Stimulated activated naive B cell treated with anti-CD40 and anti-IgM and Interleukin-4, amounts not matched to agents 10 μg/mL and 1 μg/mL and 100 μg/mL, for 72 hours (primary cell): ENCODE measurements at regions not wholly inside any gene's neighbourhood (a gene's known extent, or its start where the extent isn't known, plus 50 kb on each side); places are given as distances from the start of the nearest gene placed in this dataset.
"Not testable (repeated sequence)": the region's sequence is repeated elsewhere in the genome, so short reads cannot be mapped to it uniquely, and the experiment has no call there.

ENCODE experiments used
- ATAC-seq, 2 donors: fragments of 150-1000 bp; cut with Tn5 transposase; replicated peaks; 2 replicates each; pipeline ENCODE4 v1.10.0; 2021; ENCODE audit warnings: moderate library complexity in 1 of 2
- DNase-seq: peaks from one replicate; pipeline ENCODE4 v3.0.0; 2021
- H3K27ac Mint-ChIP-seq: one replicate; pipeline ENCODE4 v1.8.0; 2022; ENCODE audit warnings: mild to moderate bottlenecking, mixed read lengths
- H3K27me3 Mint-ChIP-seq, 2 donors: one replicate each; pipeline ENCODE4 v1.8.0; 2022; ENCODE audit warnings: mixed read lengths in 2 of 2
- H3K36me3 Mint-ChIP-seq, 2 donors: one replicate each; pipeline ENCODE4 v1.8.0; 2022; ENCODE audit warnings: mixed read lengths in 2 of 2, mild to moderate bottlenecking in 1 of 2
- H3K4me1 Mint-ChIP-seq, 2 donors: one replicate each; pipeline ENCODE4 v1.8.0; 2022; ENCODE audit warnings: mixed read lengths in 2 of 2, mild to moderate bottlenecking in 1 of 2
- H3K4me3 Mint-ChIP-seq, 2 donors: one replicate each; pipeline ENCODE4 v1.8.0; 2022; ENCODE audit warnings: mild to moderate bottlenecking in 2 of 2, mixed read lengths in 2 of 2, moderate library complexity in 1 of 2
- H3K9me3 Mint-ChIP-seq, 2 donors: one replicate each; pipeline ENCODE4 v1.8.0; 2022; ENCODE audit warnings: mixed read lengths in 2 of 2, mild to moderate bottlenecking in 1 of 2

DNA sequence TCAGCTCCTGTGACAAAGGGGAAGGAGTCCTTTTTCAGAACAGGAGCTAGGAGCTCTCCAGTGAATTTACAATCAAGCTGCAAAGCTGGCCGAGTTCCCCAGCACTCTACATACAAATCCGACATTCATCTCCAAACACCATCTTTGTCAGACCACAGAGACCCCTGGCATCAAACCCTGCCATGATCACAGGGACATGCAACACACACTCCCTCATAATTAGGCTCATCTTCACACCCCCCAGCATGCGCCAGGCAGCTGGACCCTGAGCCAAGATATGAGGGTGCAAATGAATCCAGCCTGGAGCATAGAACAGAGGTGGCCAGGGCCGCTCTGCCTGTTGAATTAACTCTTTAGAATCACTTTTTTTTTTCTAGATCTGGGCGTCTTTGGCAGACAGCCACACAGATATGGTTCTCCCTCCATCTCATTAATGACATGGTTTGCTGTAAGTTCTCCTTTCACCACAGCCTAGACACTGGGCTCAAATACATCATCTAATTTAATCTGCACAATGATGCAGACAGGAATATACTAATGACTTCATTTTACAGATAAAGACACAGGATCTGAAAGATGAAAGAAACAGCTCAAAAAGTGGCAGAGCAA, 366.3 kb downstream of the NPIPA8 start:
- H3K27ac Mint-ChIP-seq, result no peak overlapping the region
- peaks cover 0 to 8% of the 10 kb centered on the region in 2 donors for H3K27me3 Mint-ChIP-seq
- H3K9me3 Mint-ChIP-seq, result peaks cover 2 to 3% of the 10 kb centered on the region in 2 donors
- ATAC-seq (no peak), DNase-seq (no peak)
- no peaks in the 10 kb centered on the region for H3K4me1 Mint-ChIP-seq
- no peaks in the 10 kb centered on the region for H3K36me3 Mint-ChIP-seq
- no peak overlapping the region for H3K4me3 Mint-ChIP-seq

DNA sequence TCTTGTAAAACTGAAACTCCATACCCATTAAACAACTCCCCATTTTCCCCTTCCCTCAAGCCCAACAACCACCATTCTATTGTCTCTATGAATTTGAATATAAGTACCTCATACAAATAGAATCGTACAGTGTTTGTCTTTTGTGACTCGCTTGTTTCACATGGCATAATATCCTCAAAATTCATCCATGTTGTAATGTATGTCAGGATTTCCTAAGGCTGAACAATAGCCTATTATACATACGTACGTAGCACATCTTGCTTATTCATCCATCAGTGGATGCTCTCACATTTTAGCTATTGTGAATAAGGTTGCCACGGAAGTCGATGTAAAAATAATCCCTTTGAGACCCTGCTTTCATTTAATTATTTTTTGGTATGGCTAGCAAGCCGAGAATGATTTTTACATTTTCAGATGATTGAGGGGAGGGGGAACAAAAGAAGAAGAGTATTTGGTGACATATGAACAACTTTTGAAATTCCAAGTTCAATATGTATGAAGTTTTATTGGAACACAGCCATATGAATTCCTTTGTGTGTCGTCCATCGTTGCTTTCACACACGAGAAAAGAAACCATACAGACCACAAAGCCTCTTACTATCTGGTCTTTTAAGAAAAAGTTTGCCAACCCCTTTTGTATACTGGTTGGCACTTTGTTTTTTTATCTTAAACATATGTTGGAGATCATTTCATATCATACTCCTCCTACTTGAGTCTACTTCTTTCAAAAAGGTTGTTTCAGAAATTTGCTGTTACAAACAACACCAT, 371.2 kb downstream of the NPIPA8 start:
- no peaks in the 10 kb centered on the region for H3K36me3 Mint-ChIP-seq
- peaks cover 4 to 5% of the 10 kb centered on the region in 2 donors for H3K4me1 Mint-ChIP-seq
- no peak for DNase-seq
- H3K4me3 Mint-ChIP-seq, result no peak overlapping the region
- H3K27ac Mint-ChIP-seq, result no peak overlapping the region
- H3K27me3 Mint-ChIP-seq, result no peaks in the 10 kb centered on the region
- H3K9me3 Mint-ChIP-seq, result peaks cover 7 to 8% of the 10 kb centered on the region in 2 donors
- no peak for ATAC-seq

DNA sequence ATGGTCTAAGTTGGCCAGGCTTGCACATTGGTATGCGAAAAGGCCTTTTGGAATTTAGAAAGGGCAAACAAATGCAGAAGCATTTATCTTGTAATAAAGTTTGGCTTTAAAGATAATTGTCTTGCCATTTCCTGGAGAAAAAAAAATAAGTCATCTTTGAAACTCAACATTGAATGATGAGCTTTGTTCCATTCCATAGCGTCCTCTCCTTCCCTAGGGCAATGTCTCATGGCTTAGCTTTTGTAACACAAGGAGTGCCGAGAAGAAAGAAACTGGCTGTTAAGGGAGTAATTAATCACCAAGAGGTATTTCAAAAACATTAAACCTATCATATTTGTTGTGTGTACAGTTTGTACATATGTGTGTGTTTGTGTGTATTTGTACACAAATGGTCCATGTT, 372.3 kb downstream of the NPIPA8 start:
- DNase-seq (no peak), ATAC-seq (no peak)
- peaks cover 4 to 5% of the 10 kb centered on the region in 2 donors for H3K4me1 Mint-ChIP-seq
- H3K36me3 Mint-ChIP-seq, result no peaks in the 10 kb centered on the region
- peaks cover 7 to 8% of the 10 kb centered on the region in 2 donors for H3K9me3 Mint-ChIP-seq
- H3K4me3 Mint-ChIP-seq, result no peak overlapping the region
- no peak overlapping the region for H3K27ac Mint-ChIP-seq
- no peaks in the 10 kb centered on the region for H3K27me3 Mint-ChIP-seq

DNA sequence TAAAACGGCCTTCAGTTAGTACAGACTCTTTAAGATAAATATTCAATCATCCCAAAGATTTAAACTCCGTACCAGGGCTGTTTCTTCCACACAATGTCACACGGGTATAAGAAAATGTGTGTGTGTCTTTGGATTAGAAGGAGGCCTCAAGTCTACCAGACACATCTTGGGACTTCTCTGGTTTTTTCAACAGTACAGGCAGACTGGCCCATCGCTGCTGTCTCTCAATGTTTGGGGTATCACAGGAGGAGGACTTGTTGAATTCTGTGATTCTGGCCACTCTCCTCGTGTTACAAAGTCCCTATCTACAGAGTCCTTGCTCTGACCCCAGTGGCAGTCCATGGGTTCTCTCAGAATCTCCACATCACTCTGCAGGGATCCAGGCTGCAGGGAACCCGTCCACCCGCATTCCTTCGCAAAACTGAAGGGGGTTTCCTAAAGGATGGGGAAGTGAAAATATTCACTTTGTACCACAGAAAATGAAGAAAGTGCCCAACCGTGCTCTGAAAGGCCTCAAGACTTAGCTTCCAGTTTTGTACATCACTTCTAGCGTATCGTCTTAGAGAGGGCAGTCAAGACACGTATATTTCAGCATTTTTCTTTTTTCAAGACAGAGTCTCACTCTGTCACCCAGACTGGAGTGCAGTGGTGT, 373.2 kb downstream of the NPIPA8 start:
- Mint-ChIP-seq H3K4me3 (no peak overlapping the region), H3K27me3 (no peaks in the 10 kb centered on the region), H3K36me3 (no peaks in the 10 kb centered on the region), H3K4me1 (peaks cover 4 to 5% of the 10 kb centered on the region in 2 donors), H3K9me3 (peaks cover 8% of the 10 kb centered on the region in 2 donors), H3K27ac (no peak overlapping the region)
- ATAC-seq (peak; percentile 65 to 87), DNase-seq (peak; percentile 4)

DNA sequence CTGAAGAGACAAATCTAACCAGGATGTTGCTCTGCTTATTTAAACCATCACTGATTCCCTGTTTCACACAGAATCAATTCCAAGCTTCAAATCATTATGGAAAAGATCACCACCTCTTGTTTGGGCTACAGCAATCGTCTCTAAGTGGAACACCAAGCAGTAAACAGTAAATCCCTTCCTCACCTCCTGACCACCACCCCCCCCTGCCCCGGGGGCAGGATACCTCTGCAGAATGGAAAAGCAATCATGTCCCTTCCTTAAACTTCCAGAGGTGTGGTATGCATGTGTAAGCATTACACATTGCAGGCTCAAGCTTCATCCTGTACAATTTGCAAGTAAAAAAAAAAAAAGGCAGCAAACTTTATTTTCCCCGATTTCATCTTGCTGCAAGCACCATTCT, 373.8 kb downstream of the NPIPA8 start:
- Mint-ChIP-seq H3K27me3 (no peaks in the 10 kb centered on the region), H3K9me3 (peaks cover 5 to 8% of the 10 kb centered on the region in 2 donors), H3K36me3 (no peaks in the 10 kb centered on the region), H3K4me3 (no peak overlapping the region), H3K27ac (no peak overlapping the region), H3K4me1 (peaks cover 4 to 5% of the 10 kb centered on the region in 2 donors)
- ATAC-seq, result no peak
- no peak for DNase-seq

DNA sequence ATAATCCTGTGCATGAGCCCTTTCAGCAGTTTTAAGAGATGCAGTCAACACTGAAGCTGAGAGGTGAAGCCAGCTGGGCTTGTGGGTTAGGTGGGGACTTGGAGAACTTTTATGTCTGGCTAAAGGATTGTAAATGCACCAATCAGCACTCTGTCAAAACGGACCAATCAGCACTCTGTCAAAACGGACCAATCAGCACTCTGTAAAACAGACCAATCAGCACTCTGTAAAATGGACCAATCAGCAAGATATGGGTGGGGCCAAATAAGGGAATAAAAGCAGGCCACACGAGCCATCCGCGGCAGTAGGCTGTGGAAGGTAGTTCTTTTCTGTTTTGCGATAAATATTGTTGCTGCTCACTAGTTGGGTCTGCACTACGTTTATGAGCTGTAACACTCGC, 374.7 kb downstream of the NPIPA8 start:
- ATAC-seq, H3K9me3 Mint-ChIP-seq, H3K27me3 Mint-ChIP-seq, H3K27ac Mint-ChIP-seq, H3K36me3 Mint-ChIP-seq, H3K4me1 Mint-ChIP-seq, H3K4me3 Mint-ChIP-seq, DNase-seq: not testable (repeated sequence)

DNA sequence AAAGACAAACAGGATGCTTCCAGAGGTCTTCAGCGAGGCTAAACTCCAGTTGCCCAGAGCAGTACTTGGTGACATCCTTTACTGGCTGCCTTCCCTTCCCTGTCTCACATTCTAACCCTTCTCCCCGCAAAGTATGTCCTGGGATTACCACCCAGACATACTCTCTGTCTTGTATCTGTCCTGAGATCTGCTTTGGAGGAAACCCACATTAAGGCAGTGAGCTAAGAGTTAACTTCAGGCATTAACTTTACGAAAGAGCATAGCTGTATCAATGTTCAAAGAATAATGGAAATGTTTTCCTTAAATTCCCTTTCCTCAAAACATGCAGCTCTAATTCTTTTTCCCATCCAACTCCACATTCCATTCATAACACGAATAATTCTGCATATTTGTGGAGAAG, 385.2 kb downstream of the NPIPA8 start:
- no peak overlapping the region for H3K4me3 Mint-ChIP-seq
- ATAC-seq (no peak), DNase-seq (no peak)
- peaks cover 18 to 27% of the 10 kb centered on the region in 2 donors for H3K27me3 Mint-ChIP-seq
- no peaks in the 10 kb centered on the region for H3K36me3 Mint-ChIP-seq
- H3K27ac Mint-ChIP-seq, result no peak overlapping the region
- H3K4me1 Mint-ChIP-seq, result peaks cover 0 to 5% of the 10 kb centered on the region in 2 donors
- no peaks in the 10 kb centered on the region for H3K9me3 Mint-ChIP-seq

DNA sequence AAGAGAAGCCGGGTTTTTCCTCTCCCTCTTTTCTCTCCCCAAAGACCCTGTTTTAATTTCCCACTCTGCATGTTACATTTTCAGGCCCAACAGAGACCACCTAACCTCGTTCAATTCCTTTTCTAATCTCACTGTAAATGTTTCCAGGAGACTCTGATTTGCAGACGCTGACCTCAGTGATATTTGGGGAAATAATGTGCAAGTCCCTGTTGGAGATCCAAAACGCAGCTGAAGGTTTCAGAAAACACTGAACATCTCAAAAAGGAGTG, 386.6 kb downstream of the NPIPA8 start:
- no peak for DNase-seq

DNA sequence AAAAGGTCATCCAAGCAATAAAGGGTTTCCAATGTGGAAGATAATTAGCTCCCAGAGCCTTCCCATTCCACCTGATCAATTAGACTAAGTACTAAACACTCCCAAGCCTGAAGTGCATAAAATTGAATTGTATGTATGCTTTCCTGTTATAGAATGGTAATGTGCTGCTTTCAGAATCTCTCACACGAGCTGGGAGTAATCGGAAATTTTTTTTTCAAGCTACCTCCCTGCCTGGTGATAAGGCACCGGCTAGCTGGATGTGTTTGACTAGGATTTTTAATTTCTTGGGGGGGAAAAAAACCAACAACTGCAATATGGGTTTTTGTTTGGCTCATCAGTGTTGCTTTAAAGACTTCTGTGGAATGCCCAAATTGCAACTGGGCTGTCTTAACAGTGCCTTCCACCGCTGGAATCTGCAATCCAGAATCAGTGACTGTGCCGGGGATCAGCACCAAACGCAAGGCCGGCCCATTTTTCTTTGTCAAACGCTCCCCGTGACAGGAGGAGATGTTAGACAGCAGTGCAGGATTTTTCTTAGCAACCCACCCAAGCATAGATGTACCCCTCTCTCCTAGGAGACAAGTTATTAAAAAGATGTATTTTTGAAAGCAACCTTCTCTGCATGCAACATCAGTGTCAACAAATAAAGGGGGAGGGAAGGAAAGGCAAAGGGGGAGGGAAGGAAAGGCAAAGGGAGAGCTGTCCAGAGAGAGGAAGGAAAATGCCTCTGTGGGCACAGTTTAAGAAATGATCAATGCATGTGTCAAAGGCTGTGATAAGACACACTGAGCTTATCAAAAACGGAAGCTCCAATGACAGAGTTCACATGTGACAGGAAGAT, 387.2 kb downstream of the NPIPA8 start:
- no peaks in the 10 kb centered on the region for H3K36me3 Mint-ChIP-seq
- no peaks in the 10 kb centered on the region for H3K9me3 Mint-ChIP-seq
- H3K4me1 Mint-ChIP-seq, result peaks cover 0 to 4% of the 10 kb centered on the region in 2 donors
- peaks cover 18 to 26% of the 10 kb centered on the region in 2 donors for H3K27me3 Mint-ChIP-seq
- H3K4me3 Mint-ChIP-seq, result no peak overlapping the region
- DNase-seq, result no peak
- ATAC-seq, result no peak
- H3K27ac Mint-ChIP-seq, result no peak overlapping the region

More for the DNA sequence above, 386.6 kb downstream of the NPIPA8 start:
- Mint-ChIP-seq H3K4me3 (no peak overlapping the region), H3K9me3 (no peaks in the 10 kb centered on the region), H3K4me1 (peaks cover 0 to 5% of the 10 kb centered on the region in 2 donors), H3K27ac (no peak overlapping the region), H3K27me3 (peaks cover 18 to 27% of the 10 kb centered on the region in 2 donors), H3K36me3 (no peaks in the 10 kb centered on the region)
- ATAC-seq, result no peak

DNA sequence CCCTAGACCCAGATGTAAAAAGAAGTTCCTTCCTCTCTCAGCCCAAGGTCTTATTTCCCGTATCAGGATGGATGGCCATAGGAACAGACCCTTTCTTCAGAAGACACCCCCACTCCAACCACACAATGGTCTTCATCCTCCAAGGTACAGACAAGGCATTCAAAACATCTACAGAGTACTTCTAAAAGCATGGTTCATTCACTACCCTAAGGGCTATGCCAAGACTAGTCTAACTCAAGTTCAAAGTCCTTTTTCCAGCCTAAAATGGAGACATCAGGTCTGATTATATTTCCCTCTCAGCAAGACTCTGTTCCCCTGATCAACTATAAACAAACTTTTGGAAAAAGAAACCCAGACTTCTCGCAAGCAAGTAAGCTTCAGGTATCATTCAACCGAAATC, 388.9 kb downstream of the NPIPA8 start:
- ATAC-seq (no peak), DNase-seq (no peak)
- no peaks in the 10 kb centered on the region for H3K9me3 Mint-ChIP-seq
- peaks cover 22 to 25% of the 10 kb centered on the region in 2 donors for H3K27me3 Mint-ChIP-seq
- no peak overlapping the region for H3K27ac Mint-ChIP-seq
- H3K36me3 Mint-ChIP-seq, result no peaks in the 10 kb centered on the region
- peaks cover 0 to 4% of the 10 kb centered on the region in 2 donors for H3K4me1 Mint-ChIP-seq
- no peak overlapping the region for H3K4me3 Mint-ChIP-seq

DNA sequence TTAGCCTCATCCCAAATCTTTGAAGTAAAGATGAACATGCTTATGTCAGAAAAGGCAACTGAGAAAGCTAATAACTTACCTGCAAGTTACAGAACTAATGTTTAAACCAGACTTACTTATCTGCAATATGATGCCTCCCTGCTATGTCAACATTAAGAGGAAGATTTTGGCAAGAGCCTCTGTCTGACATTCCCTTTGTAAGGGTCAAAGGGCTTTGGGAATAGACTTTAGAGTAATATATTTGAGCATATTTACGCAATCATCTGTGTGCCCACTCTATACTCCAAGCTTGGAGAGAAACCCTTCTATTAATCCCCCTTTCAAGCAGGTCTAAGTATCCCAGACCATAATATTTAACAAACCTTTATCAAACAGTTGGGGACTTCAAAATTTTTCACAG, 389.4 kb downstream of the NPIPA8 start:
- H3K9me3 Mint-ChIP-seq, result no peaks in the 10 kb centered on the region
- no peak overlapping the region for H3K4me3 Mint-ChIP-seq
- H3K27ac Mint-ChIP-seq, result no peak overlapping the region
- peaks cover 22 to 25% of the 10 kb centered on the region in 2 donors for H3K27me3 Mint-ChIP-seq
- peaks cover 0 to 4% of the 10 kb centered on the region in 2 donors for H3K4me1 Mint-ChIP-seq
- DNase-seq (no peak), ATAC-seq (no peak)
- H3K36me3 Mint-ChIP-seq, result no peaks in the 10 kb centered on the region

DNA sequence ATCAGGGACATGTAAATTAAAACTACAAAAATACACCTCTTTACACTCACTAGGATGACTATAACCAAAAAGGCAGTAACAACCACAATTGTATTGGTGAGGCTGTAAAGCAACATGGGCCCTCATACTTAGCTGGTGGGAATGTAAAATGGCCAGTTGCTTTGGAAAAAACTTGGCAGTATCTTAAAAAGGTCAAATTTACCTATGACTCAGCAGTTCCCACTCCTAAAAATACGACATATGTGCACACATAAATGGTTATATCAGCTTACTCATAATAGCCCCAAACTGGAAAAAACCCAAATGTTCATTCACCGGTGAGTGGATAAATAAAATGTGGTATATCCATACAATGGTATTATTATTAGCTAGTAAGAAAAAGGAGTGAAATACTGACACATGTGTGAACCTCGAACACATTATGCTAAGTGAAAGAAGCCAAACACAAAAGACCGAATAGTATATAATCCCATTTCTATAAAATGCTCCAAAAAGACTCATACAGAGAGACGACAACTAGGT, 391.4 kb downstream of the NPIPA8 start:
- Mint-ChIP-seq H3K4me1 (peaks cover 0 to 4% of the 10 kb centered on the region in 2 donors), H3K9me3 (no peaks in the 10 kb centered on the region), H3K27me3 (peaks cover 12 to 17% of the 10 kb centered on the region in 2 donors), H3K4me3 (no peak overlapping the region), H3K27ac (no peak overlapping the region), H3K36me3 (no peaks in the 10 kb centered on the region)
- no peak for DNase-seq
- no peak for ATAC-seq

DNA sequence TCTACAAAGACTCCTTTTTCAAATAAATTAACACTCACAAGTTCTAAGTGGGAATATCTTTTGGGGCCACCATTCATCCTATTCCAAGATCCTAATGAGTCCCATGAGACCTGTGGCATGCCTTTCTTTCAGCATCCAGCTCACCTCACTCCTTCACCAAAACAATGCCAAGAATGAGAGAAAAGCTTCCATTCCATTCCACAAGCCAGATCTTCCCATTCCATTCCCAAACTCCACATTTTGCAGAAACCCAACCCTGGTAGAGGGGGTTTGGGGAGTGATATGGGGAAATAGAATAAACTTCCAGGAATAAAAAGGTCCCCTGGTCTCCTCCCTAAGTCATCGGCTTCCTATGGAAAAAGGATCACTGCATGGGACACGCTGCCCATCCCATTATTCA, 392.2 kb downstream of the NPIPA8 start:
- Mint-ChIP-seq H3K9me3 (no peaks in the 10 kb centered on the region), H3K4me1 (peaks cover 2 to 5% of the 10 kb centered on the region in 2 donors), H3K36me3 (no peaks in the 10 kb centered on the region), H3K27ac (no peak overlapping the region), H3K4me3 (no peak overlapping the region), H3K27me3 (peaks cover 8 to 9% of the 10 kb centered on the region in 2 donors)
- DNase-seq (no peak), ATAC-seq (no peak)

DNA sequence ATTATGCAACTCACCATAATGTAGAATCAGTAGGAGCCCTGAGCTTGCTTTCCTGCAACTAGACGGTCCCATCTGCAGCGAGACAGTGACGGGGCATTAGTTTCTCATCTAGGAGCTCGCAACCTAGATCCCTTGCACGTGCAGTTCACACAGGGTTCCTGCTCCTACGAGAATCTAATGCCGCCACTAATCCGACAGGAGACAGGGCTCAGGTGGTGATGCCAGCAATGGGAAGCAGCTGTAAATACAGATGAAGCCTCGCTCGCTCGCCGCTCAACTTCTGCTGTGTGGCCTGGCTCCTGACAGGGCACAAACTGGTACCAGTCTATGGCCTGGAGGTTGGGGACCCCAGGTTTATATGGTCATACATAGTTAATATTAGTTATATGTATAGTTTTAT, 394.5 kb downstream of the NPIPA8 start:
- Mint-ChIP-seq H3K27me3 (peaks cover 0 to 7% of the 10 kb centered on the region in 2 donors), H3K4me1 (peaks cover 6 to 10% of the 10 kb centered on the region in 2 donors)
- DNase-seq, result no peak

More for the DNA sequence above, 394.5 kb downstream of the NPIPA8 start:
- Mint-ChIP-seq H3K36me3 (no peaks in the 10 kb centered on the region), H3K9me3 (no peaks in the 10 kb centered on the region), H3K27ac (no peak overlapping the region), H3K4me3 (no peak overlapping the region)
- ATAC-seq, result no peak
